GM12872 (cell line): ENCODE measurements at regions not wholly inside any gene's neighbourhood (a gene's known extent, or its start where the extent isn't known, plus 50 kb on each side); places are given as distances from the start of the nearest gene placed in this dataset.

ENCODE experiments used
- CTCF ChIP-seq: IDR thresholded peaks from 3 replicates; pipeline ENCODE4 v1.5.1; 2011; ENCODE audit warnings: low read depth, mild to moderate bottlenecking, low read length, moderate library complexity; ENCODE audit not compliant: insufficient read depth

- no peak for TF ChIP-seq CTCF
Measured at GRCh38 chr11:105553025-105553424, 56.8 kb upstream of the GRIA4 start.

GRCh38 chr11:105548359-105548758 is 61.5 kb upstream of the GRIA4 start:
- no peak for TF ChIP-seq CTCF

- TF ChIP-seq CTCF, result no peak
Measured at GRCh38 chr11:105538588-105538987, 71.3 kb upstream of the GRIA4 start.

DNA sequence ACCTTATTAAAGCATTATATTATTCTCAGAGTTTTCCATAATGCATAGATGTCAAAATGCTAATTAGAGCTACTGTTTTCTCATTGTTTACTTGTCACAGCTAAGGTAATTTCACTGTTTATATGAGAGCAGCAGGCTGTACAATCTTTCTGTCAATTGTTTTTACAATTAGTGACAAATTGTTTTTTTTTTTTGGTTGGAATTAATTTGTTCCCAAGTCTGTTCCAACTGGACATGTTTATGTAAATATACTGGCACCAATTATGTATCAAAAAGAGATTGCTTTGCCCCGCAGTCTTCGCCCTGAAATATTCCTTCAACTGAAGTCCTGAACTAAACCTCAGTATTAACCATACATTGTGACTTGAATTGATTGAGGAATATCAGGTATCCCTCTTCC is 72.3 kb upstream of the GRIA4 start:
- no peak for TF ChIP-seq CTCF

GRCh38 chr11:105524286-105524685 is 85.6 kb upstream of the GRIA4 start:
- TF ChIP-seq CTCF, result no peak

- TF ChIP-seq CTCF, result no peak
Measured at GRCh38 chr11:105520706-105521345, 89.0 kb upstream of the GRIA4 start.

DNA sequence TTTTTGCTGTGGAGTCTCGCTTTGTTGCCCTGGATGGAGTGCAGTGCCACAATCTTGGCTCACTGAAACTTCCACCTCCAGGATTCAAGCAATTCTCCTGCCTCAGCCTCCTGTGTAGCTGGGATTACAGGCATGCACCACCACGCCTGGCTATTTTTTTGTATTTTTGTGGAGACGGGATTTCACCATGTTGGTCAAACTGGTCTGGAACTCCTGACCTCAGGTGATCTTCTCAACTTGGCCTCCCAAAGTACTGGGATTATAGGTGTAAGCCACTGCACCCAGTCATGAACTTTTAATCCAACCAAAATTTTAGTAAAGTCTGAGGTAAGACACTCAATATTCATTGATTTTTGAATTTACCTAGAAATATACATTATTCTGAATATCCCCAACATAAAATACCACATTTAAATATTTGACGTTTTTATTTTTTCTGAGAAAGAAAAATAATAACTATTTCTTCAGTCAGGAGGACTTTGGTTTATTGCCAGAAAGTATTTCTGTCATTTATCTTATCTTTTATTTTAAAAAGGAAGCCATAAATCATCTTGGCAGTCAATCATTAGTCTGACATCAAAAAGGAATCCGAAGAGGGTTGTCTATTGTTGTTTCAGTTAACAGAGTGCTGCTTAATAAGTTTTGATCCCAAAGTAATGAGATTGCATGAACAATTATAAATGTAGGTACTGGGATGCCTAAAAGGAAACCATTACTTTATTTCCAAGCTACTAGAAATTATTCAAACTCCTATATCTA is 102.2 kb upstream of the GRIA4 start:
- no peak for TF ChIP-seq CTCF
